ENCODE measurements at regions not wholly inside any gene's neighbourhood (a gene's known extent, or its start where the extent isn't known, plus 50 kb on each side); places are given as distances from the start of the nearest gene placed in this dataset.

GRCh38 chr12:93156086-93156716 lies 221.5 kb upstream of the NUDT4 start:
- peak overlapping the region; percentile 65 for H2AFZ ChIP-seq (ENCODE audit: low read length)
- CTCF ChIA-PET: no interaction called here
- H3K79me2 ChIP-seq (ENCODE audit: low read length): no peaks in the 10 kb centered on the region
- H3K4me3 ChIP-seq (ENCODE audit: low read length): no peak overlapping the region
- no peaks in the 10 kb centered on the region for H3K36me3 ChIP-seq (ENCODE audit: low read depth, low read length)
- H3K4me1 ChIP-seq (ENCODE audit: insufficient read depth, low read length): peaks cover 5% of the 10 kb centered on the region; the same call in 1 of the 2 replicates
- H3K27ac ChIP-seq (ENCODE audit: low read length): no peak overlapping the region
- intact Hi-C loops (cut with micrococcal nuclease): no loop called here
- H3K9me3 ChIP-seq (ENCODE audit: low read length): no peaks in the 10 kb centered on the region
- POLR2A ChIA-PET (ENCODE audit: unreplicated experiment): no interaction called here
- H3K4me2 ChIP-seq (ENCODE audit: low read length): peak overlapping the region; percentile 40; the same call in 1 of the 2 replicates
- H3K9me2 ChIP-seq (replicated peaks; ENCODE audit: low read length): no peaks in the 10 kb centered on the region
- DNase-seq (no peak), ATAC-seq (no peak)
- H3K9ac ChIP-seq (ENCODE audit: low read length): no peak overlapping the region
- no TSS peak for BruUV-seq (replicated peaks)
- no peaks in the 10 kb centered on the region for H3F3A ChIP-seq (ENCODE audit: low read length, unreplicated experiment)
- no peaks in the 10 kb centered on the region for H4K20me1 ChIP-seq (ENCODE audit: low read length)
- TF ChIP-seq CTCF (conservative IDR thresholded peaks at IDR 0.05; ENCODE audit: low read depth, low read length): no peak
- TF ChIP-seq EZH2phosphoT487 (IDR thresholded peaks at IDR 0.05; ENCODE audit: borderline replicate concordance, low read length): no peak
- TF ChIP-seq EZH2 (IDR thresholded peaks at IDR 0.05; ENCODE audit: low read length, unreplicated experiment): no peak
- no peaks in the 10 kb centered on the region for H3K27me3 ChIP-seq (ENCODE audit: low read length)

GRCh38 chr12:93157279-93157678 lies 220.4 kb upstream of the NUDT4 start:
- no TSS peak for BruUV-seq (replicated peaks)
- Histone ChIP-seq H3K27me3 (ENCODE audit: low read length) (no peaks in the 10 kb centered on the region), H3K9me2 (replicated peaks; ENCODE audit: low read length) (no peaks in the 10 kb centered on the region), H3K4me3 (ENCODE audit: low read length) (no peak overlapping the region), H2AFZ (ENCODE audit: low read length) (no peak overlapping the region), H3K79me2 (ENCODE audit: low read length) (no peaks in the 10 kb centered on the region), H4K20me1 (ENCODE audit: low read length) (no peaks in the 10 kb centered on the region), H3K9me3 (ENCODE audit: low read length) (no peaks in the 10 kb centered on the region), H3K4me2 (ENCODE audit: low read length) (no peak overlapping the region), H3F3A (ENCODE audit: low read length, unreplicated experiment) (no peaks in the 10 kb centered on the region), H3K4me1 (ENCODE audit: insufficient read depth, low read length) (peaks cover 5% of the 10 kb centered on the region; the same call in 1 of the 2 replicates), H3K9ac (ENCODE audit: low read length) (no peak overlapping the region), H3K27ac (ENCODE audit: low read length) (no peak overlapping the region), H3K36me3 (ENCODE audit: low read depth, low read length) (no peaks in the 10 kb centered on the region)
- DNase-seq: no peak
- intact Hi-C loops (cut with micrococcal nuclease): no loop called here
- no peak for ATAC-seq
- ChIA-PET CTCF (no interaction called here), POLR2A (ENCODE audit: unreplicated experiment) (no interaction called here)
- TF ChIP-seq CTCF (conservative IDR thresholded peaks at IDR 0.05; ENCODE audit: low read depth, low read length) (no peak), EZH2 (IDR thresholded peaks at IDR 0.05; ENCODE audit: low read length, unreplicated experiment) (no peak), EZH2phosphoT487 (IDR thresholded peaks at IDR 0.05; ENCODE audit: borderline replicate concordance, low read length) (no peak)

- intact Hi-C loops (cut with micrococcal nuclease): no loop called here
- H3F3A ChIP-seq (ENCODE audit: low read length, unreplicated experiment): no peaks in the 10 kb centered on the region
- H3K9ac ChIP-seq (ENCODE audit: low read length): no peak overlapping the region
- H3K4me3 ChIP-seq (ENCODE audit: low read length): no peak overlapping the region
- no peak for TF ChIP-seq EZH2phosphoT487 (IDR thresholded peaks at IDR 0.05; ENCODE audit: borderline replicate concordance, low read length)
- TF ChIP-seq CTCF (conservative IDR thresholded peaks at IDR 0.05; ENCODE audit: low read depth, low read length): no peak
- no peak for TF ChIP-seq EZH2 (IDR thresholded peaks at IDR 0.05; ENCODE audit: low read length, unreplicated experiment)
- CTCF ChIA-PET: no interaction called here
- H3K9me3 ChIP-seq (ENCODE audit: low read length): no peaks in the 10 kb centered on the region
- no peaks in the 10 kb centered on the region for H4K20me1 ChIP-seq (ENCODE audit: low read length)
- H3K27ac ChIP-seq (ENCODE audit: low read length): no peak overlapping the region
- no peaks in the 10 kb centered on the region for H3K36me3 ChIP-seq (ENCODE audit: low read depth, low read length)
- POLR2A ChIA-PET (ENCODE audit: unreplicated experiment): no interaction called here
- no peak overlapping the region for H2AFZ ChIP-seq (ENCODE audit: low read length)
- H3K27me3 ChIP-seq (ENCODE audit: low read length): no peaks in the 10 kb centered on the region
- BruUV-seq (replicated peaks): no TSS peak
- DNase-seq (no peak), ATAC-seq (no peak)
- peaks cover 5% of the 10 kb centered on the region; the same call in 1 of the 2 replicates for H3K4me1 ChIP-seq (ENCODE audit: insufficient read depth, low read length)
- H3K79me2 ChIP-seq (ENCODE audit: low read length): no peaks in the 10 kb centered on the region
- no peak overlapping the region for H3K4me2 ChIP-seq (ENCODE audit: low read length)
- no peaks in the 10 kb centered on the region for H3K9me2 ChIP-seq (replicated peaks; ENCODE audit: low read length)
Measured at GRCh38 chr12:93158065-93158843, 219.5 kb upstream of the NUDT4 start.

All from PC-3 (cell line).